Glutamatergic neuron (in vitro differentiated cells): ENCODE measurements at regions not wholly inside any gene's neighbourhood (a gene's known extent, or its start where the extent isn't known, plus 50 kb on each side); places are given as distances from the start of the nearest gene placed in this dataset.

Experiments used
- DNase-seq: peaks from one replicate; pipeline ENCODE4 v3.0.0; 2022
- H3K27ac Mint-ChIP-seq: one replicate; pipeline ENCODE4 v1.8.0; 2020; ENCODE audit warnings: mild to moderate bottlenecking, mixed read lengths, inconsistent platforms; ENCODE audit not compliant: unreplicated experiment
- H3K27me3 Mint-ChIP-seq: one replicate; pipeline ENCODE4 v1.8.0; 2020; ENCODE audit warnings: mild to moderate bottlenecking, moderate library complexity, mixed read lengths, inconsistent platforms; ENCODE audit not compliant: unreplicated experiment
- H3K36me3 Mint-ChIP-seq: one replicate; pipeline ENCODE4 v1.8.0; 2020; ENCODE audit warnings: mild to moderate bottlenecking, mixed read lengths, inconsistent platforms; ENCODE audit not compliant: unreplicated experiment
- H3K4me1 Mint-ChIP-seq: one replicate; pipeline ENCODE4 v1.8.0; 2020; ENCODE audit warnings: mild to moderate bottlenecking, low read depth, mixed read lengths, inconsistent platforms; ENCODE audit not compliant: unreplicated experiment
- H3K4me3 Mint-ChIP-seq: one replicate; pipeline ENCODE4 v1.8.0; 2020; ENCODE audit warnings: mild to moderate bottlenecking, mixed read lengths, inconsistent platforms; ENCODE audit not compliant: unreplicated experiment
- H3K9me3 Mint-ChIP-seq: one replicate; pipeline ENCODE4 v1.8.0; 2020; ENCODE audit warnings: mild to moderate bottlenecking, moderate library complexity, mixed read lengths, inconsistent platforms; ENCODE audit not compliant: unreplicated experiment
- CTCF ChIP-seq: fragments of 200-600 bp; sonication (generic); IDR thresholded peaks from one replicate; pipeline ENCODE4 v1.5.0; 2021; ENCODE audit not compliant: partially characterized antibody, unreplicated experiment

GRCh38 chr3:139870000-139870675 is 64.8 kb upstream of the CLSTN2 start:
- H3K4me1 Mint-ChIP-seq: no peaks in the 10 kb centered on the region
- no peaks in the 10 kb centered on the region for H3K36me3 Mint-ChIP-seq
- no peak for TF ChIP-seq CTCF
- no peaks in the 10 kb centered on the region for H3K9me3 Mint-ChIP-seq
- no peak overlapping the region for H3K4me3 Mint-ChIP-seq
- H3K27ac Mint-ChIP-seq: no peak overlapping the region
- no peak for DNase-seq
- H3K27me3 Mint-ChIP-seq: peaks cover 4% of the 10 kb centered on the region

GRCh38 chr3:139868773-139869172 is 66.2 kb upstream of the CLSTN2 start:
- Mint-ChIP-seq H3K9me3 (no peaks in the 10 kb centered on the region), H3K27ac (no peak overlapping the region)
- no peak for DNase-seq

DNA sequence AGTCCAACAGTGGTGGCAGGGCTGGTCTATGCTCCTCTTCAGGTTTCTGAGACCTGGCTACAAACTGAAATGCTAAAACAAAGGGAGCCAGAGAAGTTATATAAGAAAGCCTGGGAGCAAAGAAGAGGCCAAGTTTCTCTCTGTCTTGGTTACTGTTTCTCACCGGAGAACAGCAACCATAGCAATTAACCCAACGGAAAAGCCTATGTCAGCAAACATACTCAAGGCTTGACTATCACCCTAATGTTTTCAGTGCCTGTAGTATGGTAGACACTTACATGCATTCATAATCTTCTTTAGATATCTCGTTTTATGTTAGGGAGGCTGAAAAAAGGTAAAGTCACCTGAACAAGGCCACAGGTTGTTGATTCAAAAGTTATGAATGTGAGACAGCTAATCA is 86.3 kb upstream of the CLSTN2 start:
- no peaks in the 10 kb centered on the region for H3K36me3 Mint-ChIP-seq
- H3K4me1 Mint-ChIP-seq: no peaks in the 10 kb centered on the region
- DNase-seq: no peak
- H3K27ac Mint-ChIP-seq: no peak overlapping the region
- H3K4me3 Mint-ChIP-seq: no peak overlapping the region
- peaks cover 2% of the 10 kb centered on the region for H3K27me3 Mint-ChIP-seq
- H3K9me3 Mint-ChIP-seq: no peaks in the 10 kb centered on the region
- no peak for TF ChIP-seq CTCF

More at GRCh38 chr3:139868773-139869172, 66.2 kb upstream of the CLSTN2 start:
- no peaks in the 10 kb centered on the region for H3K4me1 Mint-ChIP-seq
- H3K4me3 Mint-ChIP-seq: no peak overlapping the region
- no peak for TF ChIP-seq CTCF
- peaks cover 4% of the 10 kb centered on the region for H3K27me3 Mint-ChIP-seq
- H3K36me3 Mint-ChIP-seq: no peaks in the 10 kb centered on the region

- no peaks in the 10 kb centered on the region for H3K36me3 Mint-ChIP-seq
- no peak overlapping the region for H3K4me3 Mint-ChIP-seq
- no peaks in the 10 kb centered on the region for H3K4me1 Mint-ChIP-seq
- H3K9me3 Mint-ChIP-seq: peaks cover 2% of the 10 kb centered on the region
- no peak for DNase-seq
- TF ChIP-seq CTCF: no peak
- H3K27me3 Mint-ChIP-seq: peaks cover 2% of the 10 kb centered on the region
- H3K27ac Mint-ChIP-seq: no peak overlapping the region
These were observed 88.3 kb upstream of the CLSTN2 start for GRCh38 chr3:139846729-139847128.

- Mint-ChIP-seq H3K27me3 (peaks cover 2% of the 10 kb centered on the region), H3K4me3 (no peak overlapping the region), H3K36me3 (no peaks in the 10 kb centered on the region), H3K27ac (no peak overlapping the region), H3K9me3 (peaks cover 6% of the 10 kb centered on the region), H3K4me1 (peaks cover 6% of the 10 kb centered on the region)
- no peak for DNase-seq
- no peak for TF ChIP-seq CTCF
These were observed 95.3 kb upstream of the CLSTN2 start for GRCh38 chr3:139839659-139840058.
